NCI-H1092 (cell line): ENCODE measurements at regions not wholly inside any gene's neighbourhood (a gene's known extent, or its start where the extent isn't known, plus 50 kb on each side); places are given as distances from the start of the nearest gene placed in this dataset.

Source experiments
- DNase-seq: peaks from one replicate; lab custom pipeline; 2025; lab: John Stamatoyannopoulos, UW

- DNase-seq: no peak
Observed at GRCh38 chr16:55169780-55170179, 154.2 kb upstream of the IRX6 start.

GRCh38 chr16:55171241-55171640, 152.8 kb upstream of the IRX6 start:
- no peak for DNase-seq

GRCh38 chr16:55175389-55175788, 148.6 kb upstream of the IRX6 start:
- DNase-seq: no peak

GRCh38 chr16:55176901-55177300, 147.1 kb upstream of the IRX6 start:
- DNase-seq: no peak

GRCh38 chr16:55179411-55179810, 144.6 kb upstream of the IRX6 start:
- no peak for DNase-seq

- peak; percentile 85 for DNase-seq
Observed at GRCh38 chr16:55179852-55180585, 144.0 kb upstream of the IRX6 start.

- DNase-seq: no peak
Observed at GRCh38 chr16:55184052-55184451, 140.0 kb upstream of the IRX6 start.

GRCh38 chr16:55184619-55185018, 139.4 kb upstream of the IRX6 start:
- DNase-seq: no peak

- no peak for DNase-seq
Observed at GRCh38 chr16:55189224-55189623, 134.8 kb upstream of the IRX6 start.

- DNase-seq: no peak
Observed at GRCh38 chr16:55189682-55190636, 134.0 kb upstream of the IRX6 start.

- no peak for DNase-seq
Observed at GRCh38 chr16:55192734-55193133, 131.3 kb upstream of the IRX6 start.

GRCh38 chr16:55203570-55203969, 120.4 kb upstream of the IRX6 start:
- no peak for DNase-seq

- no peak for DNase-seq
Observed at GRCh38 chr16:55204069-55204468, 119.9 kb upstream of the IRX6 start.

GRCh38 chr16:55204923-55205322, 119.1 kb upstream of the IRX6 start:
- no peak for DNase-seq

GRCh38 chr16:55207693-55208428, 116.1 kb upstream of the IRX6 start:
- no peak for DNase-seq

- DNase-seq: no peak
Observed at GRCh38 chr16:55209626-55210025, 114.4 kb upstream of the IRX6 start.

- no peak for DNase-seq
Observed at GRCh38 chr16:55212791-55213190, 111.2 kb upstream of the IRX6 start.

- DNase-seq: no peak
Observed at GRCh38 chr16:55214412-55214811, 109.6 kb upstream of the IRX6 start.

- DNase-seq: no peak
Observed at GRCh38 chr16:55214974-55215494, 109.0 kb upstream of the IRX6 start.

GRCh38 chr16:55217392-55217791, 106.6 kb upstream of the IRX6 start:
- DNase-seq: no peak

- no peak for DNase-seq
Observed at GRCh38 chr16:55221836-55222235, 102.2 kb upstream of the IRX6 start.

- no peak for DNase-seq
Observed at GRCh38 chr16:55222486-55222885, 101.5 kb upstream of the IRX6 start.
